ENCODE measurements at regions not wholly inside any gene's neighbourhood (a gene's known extent, or its start where the extent isn't known, plus 50 kb on each side); places are given as distances from the start of the nearest gene placed in this dataset.

DNA sequence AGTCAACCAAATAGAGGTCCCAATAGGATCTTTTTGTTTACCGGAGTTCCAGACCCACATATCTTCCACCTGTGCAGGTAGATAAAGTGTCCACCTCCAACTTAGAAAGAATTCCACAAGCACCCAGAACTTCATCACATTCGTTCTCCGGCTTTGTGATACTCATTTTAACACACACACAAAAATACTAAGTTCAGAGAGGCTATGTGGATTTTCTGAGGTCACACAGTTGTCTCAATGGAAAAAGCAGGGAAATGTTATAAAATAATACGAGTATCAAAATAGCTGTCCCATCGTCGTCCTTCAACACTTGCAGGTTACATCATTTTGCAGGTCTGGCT, 137.5 kb downstream of the TMCO5A start:
- in situ Hi-C loops (cut with MboI; ENCODE audit: low sequenced_read_pairs): no loop called here

DNA sequence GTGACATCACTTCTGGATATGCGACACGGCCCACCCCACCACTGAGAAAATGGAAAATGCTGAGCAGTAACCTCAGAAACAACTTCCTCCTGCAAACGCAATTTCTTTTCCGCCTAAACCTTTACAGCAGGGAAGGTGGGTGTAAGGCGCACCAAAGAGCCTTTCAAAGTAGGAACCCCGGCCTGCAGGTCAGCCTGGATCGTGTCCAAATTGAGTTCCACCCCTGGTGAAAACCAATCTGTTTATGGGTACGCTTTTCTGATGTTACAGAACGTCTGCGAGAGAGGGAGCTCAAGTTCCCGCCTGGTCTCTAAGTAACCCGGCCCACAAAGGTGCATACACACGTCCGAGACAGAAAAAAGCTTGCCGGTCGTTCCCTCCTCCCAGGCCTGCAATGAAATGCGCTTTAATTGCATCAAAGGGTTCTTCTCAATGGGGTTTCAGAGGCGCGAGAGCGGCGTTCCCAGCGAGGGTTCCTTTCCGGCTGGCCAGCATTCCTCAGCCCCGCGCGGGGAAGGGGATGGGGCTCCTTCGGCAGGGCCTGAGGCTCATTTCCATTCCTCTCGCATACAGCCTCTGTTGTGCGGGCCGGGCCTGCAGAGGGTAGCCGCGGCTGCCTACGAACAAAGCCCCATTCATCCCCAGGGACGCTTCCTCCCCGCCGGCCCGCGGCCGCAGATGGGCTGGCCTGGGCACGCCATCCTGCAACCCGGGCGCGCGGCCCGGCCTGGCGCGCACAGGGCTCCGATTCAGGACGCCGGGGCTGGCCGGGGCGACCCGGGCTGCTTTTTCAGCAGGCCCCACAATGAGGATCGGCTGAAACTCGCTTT, 138.1 kb downstream of the TMCO5A start:
- in situ Hi-C loops (cut with MboI; ENCODE audit: low sequenced_read_pairs): no loop called here

DNA sequence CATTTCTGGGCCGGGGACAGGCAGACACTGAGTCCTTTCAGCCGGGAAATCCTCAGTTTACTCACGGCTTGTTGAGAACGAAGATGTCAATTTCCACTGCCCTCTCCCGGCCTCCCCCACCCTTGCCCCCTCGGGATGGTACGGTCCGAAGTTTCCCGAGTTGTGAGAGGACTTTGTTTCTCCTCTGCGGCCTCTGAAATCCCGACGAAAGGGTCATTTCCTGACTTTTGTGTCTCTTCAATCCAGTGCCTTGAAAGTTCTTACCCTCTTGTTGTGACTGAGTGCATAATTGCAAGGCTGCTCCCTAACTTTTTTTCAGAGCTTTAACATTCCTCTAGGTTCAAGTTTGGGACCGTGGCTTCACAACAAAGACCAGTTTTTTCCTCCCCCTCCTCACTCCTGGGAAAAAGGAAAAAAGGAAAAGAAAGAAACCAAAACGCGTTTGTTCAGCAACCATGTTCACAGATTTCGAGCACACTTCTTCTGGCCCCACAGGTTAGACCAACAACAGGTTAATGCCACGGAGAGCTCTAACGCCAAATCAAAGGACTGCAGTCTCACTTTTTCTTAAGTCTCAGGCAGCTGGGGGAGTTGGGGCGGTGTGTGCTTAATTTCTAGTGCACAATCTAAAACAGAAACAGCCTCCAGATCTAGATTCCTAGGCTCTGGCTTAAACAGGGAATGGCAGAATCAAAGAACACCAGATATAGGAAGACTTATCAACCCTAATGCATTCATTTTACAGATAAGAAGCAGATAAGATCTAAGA, 138.9 kb downstream of the TMCO5A start:
- in situ Hi-C loops (cut with MboI; ENCODE audit: low sequenced_read_pairs): no loop called here

DNA sequence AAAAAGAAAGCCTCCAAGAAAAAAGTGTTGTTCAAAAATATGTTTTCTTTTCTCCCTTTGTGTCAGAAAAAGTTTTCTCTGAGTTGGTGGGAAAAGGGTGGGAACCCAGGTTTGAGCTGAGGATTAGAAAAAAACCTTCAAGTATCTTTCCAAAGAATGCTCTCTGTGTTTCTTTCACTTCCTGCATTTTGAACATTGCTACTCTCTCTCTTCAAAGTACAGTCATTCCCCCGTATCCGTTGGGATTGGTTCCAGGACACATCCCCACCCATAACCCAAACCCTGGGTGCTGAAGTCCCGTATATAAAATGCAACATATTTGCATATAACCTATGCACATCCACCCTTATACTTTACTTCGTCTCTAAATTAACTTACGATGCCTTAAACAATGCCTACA, 139.6 kb downstream of the TMCO5A start:
- in situ Hi-C loops (cut with MboI; ENCODE audit: low sequenced_read_pairs): no loop called here

DNA sequence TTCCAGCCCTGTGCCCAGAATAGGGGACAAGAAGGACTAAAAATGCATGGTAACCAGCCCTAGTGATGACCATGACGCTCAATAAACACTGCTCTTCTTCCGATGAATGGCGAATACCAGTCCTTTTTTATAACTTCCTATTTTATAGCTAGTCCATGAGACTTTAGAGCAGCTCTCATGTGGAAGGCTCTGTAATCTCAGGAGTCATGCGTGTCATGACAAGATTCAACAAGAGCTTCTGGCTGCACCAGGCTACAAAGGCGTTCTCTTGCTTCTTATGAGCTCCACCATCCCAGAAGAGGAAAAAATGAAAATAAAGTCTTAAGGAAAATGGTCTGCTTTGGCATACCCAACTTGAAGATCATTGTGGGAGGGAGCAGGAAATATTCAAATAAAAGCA, 141.0 kb downstream of the TMCO5A start:
- in situ Hi-C loops (cut with MboI; ENCODE audit: low sequenced_read_pairs): no loop called here

DNA sequence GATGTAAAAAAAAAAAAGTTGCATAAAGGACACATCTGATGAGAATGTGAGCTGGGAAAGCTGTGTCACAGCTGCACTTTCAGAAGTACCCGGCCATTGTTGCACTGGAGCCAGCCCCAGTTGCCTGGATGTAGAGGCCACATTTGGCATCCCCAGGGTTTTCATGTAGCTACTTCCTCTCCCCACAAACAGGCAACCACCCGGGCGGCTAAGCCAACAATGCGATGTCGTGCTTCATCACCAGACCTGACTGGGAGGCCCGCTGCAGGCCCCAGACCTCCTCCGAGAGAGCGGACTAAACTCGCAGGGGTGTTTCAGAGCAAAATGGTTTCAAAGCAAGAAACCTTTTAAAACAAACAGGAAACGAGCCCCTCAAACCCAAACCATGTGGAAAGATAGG, 142.3 kb downstream of the TMCO5A start:
- in situ Hi-C loops (cut with MboI; ENCODE audit: low sequenced_read_pairs): no loop called here

DNA sequence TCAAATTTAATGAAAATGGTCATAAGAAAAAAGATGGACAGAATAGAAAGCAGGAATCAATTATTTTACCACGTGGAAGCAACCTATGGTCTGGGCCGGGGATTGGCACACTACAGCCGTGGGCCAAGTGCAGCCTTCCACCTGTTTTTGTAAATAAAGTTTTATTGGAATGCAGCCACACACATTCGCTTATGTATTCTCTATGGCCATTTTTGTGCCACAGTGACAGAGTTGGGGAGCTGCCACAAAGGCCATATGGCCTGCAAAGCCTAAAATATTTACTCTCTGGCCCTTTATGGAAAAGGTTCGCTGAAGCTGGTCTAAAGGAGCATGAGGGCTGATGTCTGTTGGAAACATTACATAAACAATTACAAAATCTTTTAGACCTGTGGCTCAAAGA, 144.8 kb downstream of the TMCO5A start:
- in situ Hi-C loops (cut with MboI; ENCODE audit: low sequenced_read_pairs): no loop called here

DNA sequence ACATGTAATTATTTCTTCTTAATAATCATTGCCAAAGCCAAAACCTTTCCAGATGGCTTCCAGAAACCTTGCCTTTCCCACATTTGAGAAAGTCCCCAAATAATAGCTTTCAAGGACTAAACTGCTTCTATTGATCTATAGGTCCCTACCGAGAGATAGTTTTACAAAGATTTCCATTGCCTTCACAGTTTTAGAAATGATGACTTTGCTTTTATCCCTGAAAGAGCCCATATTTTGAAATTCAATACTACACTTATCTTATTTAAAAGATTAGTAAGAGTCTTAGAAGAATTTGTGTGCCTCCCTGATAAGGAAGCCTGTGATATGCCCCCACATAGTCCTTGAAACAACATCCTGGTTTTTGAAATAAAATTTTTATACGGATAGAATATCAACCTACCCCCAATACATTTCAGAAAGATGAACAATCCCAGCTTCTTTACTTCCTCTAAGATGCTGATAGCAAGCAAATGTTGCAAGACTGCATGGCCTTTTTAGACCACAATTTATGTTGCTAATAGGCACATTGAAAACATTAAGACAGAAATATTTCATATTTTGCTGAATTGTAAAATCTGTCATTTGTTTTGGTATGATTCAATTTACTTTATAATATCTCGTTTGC, 146.3 kb downstream of the TMCO5A start:
- in situ Hi-C loops (cut with MboI; ENCODE audit: low sequenced_read_pairs): no loop called here

DNA sequence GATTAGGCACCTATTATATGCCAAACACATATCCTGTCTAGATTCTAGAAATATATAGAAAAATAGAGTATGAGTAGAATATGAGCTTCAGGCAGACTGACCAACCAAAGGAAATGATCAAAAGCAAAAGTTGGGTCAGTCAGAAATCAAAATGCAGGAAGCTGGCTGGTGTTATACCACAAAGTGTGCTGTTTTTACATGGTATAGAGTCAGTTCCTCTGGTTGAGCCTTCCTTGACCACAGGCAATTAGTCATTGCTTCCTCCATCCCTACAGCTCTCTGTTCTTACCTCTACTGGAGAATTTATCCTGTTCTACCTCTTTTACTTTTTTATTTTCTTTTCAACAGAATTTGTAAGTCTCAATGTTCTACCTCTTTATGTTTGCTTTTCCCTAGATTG, 149.8 kb downstream of the TMCO5A start:
- in situ Hi-C loops (cut with MboI; ENCODE audit: low sequenced_read_pairs): no loop called here

DNA sequence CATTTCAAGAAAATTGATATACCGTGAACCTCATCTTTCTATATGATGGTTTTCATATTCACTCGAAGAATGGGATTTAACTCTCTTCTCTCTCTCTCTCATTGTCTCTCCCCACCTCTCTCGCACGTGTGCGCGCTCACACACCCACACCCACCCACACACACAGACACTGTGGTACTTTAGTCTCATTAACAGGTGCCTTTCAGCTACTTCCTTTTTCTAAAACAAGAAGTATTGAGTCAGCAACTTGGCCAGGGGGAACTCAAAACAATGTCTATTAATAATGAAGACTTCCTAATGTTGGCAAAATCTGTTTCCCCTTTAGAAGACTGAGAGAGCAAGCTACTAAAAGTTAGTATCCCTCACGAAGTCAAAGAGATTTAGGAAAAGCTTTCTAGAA, 150.7 kb downstream of the TMCO5A start:
- in situ Hi-C loops (cut with MboI; ENCODE audit: low sequenced_read_pairs): no loop called here

DNA sequence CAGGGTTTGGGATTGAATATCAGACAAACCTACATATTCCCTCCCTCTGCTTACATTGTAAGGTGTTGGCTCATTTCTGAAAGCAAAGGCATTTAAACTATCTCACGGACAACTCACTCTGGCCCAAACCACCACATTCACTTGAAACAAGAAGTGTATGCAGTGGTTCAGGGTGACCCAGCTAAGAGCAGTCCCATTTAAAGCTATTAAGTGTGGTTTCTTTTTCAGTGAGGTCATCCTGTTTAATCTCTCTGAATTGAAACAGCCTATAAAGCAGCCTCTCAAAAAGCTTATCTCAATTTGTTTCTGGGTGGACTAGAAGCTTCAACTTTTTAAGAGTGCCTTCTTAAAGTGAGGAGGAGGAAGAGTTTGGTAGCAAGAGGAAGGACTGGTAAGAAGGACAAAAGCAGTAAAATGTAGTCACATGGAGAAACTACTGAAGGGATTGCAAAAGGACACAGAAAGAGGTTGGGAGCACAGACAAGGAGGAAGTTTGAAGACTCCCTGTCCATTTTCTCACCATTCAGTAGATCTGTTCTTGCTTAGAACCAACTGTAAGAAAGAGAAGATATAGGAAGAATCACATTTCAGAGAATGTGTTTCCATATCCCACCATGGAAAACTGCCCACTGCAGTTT, 151.6 kb downstream of the TMCO5A start:
- in situ Hi-C loops (cut with MboI; ENCODE audit: low sequenced_read_pairs): no loop called here

DNA sequence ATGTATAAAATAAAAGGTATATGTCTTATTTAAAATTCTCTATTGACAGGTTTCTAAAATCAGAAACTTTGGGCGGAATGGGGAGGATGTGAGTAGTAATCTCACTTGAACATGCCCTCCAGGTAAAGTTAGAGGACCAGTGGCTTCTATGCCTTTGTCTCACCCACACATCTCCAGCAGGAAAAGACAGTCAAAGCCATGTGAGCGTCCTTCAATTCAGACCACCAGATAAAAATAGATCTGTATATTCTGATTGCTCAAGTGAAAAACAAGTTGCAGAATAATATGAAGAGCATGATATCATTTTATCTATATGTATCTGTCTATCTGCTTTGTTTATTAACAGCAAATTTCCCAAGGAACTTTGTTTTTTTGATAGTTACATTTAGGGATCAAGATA, 152.2 kb downstream of the TMCO5A start:
- in situ Hi-C loops (cut with MboI; ENCODE audit: low sequenced_read_pairs): no loop called here

DNA sequence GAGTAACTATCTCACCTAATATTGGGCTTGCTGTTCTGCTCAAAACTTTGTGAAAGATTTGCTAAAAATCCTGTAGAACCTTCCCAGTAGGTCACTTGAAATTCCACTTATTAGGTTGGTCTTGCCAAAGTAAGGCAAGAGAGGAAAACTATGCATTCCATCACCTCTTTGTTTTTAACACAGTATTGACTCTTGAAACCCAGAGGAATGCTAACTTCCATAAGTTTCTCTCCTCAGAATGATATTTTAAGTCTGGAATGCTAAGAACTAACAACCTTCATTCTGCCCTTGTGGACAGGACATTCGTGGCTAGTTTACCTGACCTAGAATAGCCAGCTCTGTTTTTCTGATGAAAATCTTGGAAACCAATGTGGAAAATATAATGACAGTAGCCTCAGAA, 154.5 kb downstream of the TMCO5A start:
- in situ Hi-C loops (cut with MboI; ENCODE audit: low sequenced_read_pairs): no loop called here

DNA sequence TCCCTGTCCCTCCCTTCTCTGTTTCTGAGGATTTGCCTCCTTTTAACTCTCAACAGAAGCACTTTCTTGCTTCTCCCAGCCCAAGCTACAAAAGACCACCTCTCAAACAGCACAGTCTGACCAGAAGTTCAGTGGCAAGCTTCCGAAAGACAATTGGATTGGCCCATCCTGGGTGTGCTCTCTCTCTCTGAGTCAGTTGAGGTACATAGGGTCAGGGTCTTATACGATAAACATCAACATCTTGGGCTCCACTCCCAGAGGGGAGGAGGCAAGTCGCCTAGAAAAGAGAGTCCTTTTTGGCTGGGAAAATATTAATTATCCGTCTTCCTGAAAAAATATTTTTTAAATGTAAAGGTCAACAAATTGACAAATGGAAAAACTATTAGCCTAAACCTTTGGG, 155.8 kb downstream of the TMCO5A start:
- in situ Hi-C loops (cut with MboI; ENCODE audit: low sequenced_read_pairs): no loop called here

DNA sequence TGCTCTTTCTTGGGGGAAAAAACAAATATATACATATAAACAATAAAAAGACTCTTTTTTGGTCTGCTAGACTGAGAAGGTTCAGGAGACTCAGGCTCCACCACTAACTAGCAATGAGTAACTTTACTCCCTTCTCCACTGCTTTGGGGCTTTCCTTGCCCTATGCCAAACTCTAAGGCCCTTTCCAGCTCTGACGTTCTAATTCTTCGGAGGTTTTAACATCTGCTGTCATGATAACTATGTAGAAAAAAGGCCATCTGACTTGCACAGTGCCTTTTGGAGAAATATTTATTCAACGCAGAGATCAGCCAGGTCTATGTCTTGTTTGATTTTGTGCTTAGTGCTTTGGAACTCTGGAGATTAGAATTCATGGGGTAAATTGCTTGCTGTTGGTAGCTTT, 156.2 kb downstream of the TMCO5A start:
- in situ Hi-C loops (cut with MboI; ENCODE audit: low sequenced_read_pairs): no loop called here

DNA sequence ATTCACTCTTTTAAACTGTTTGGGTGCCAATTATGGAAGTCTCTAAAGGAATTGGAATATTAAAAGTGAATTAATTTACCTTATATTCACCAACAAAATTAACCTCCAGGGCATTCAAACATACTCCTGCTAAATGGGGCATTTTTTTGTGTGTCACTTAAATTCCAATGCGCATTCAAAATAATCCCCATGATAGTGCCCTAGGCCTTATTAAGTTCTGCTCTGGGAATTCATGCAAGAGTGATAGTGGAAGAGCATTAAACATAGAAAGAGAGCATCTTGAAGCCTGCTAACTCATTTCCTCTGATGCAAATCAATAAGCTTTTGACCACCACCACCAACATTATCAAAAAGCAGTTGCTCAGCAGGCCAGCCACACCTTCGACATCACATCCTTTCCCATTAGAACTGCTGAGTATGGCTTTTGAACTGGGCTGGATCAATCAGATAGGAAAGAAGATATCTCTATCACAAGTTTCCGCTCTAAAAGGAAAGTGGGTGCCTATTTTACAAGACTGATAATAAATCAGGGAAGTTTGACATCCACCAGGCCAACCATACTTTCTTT, 156.7 kb downstream of the TMCO5A start:
- in situ Hi-C loops (cut with MboI; ENCODE audit: low sequenced_read_pairs): no loop called here

DNA sequence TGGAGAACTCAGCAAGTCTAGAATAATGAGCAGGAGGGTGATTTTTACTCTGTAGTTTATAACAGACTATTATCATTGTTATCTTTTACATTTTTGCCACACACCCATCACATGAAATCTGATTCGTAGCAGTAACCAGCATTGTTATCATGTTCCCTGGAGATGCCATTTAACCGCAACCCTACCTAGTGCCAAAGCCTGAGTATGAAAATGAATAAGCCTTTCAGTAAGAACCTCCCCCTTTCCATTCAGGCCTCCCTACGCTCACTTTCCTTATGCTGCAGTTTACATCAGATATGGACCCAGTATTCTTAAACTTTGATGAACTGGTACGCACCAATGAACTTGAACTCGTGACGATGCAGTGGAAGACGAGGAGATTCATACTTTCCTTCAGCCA, 158.7 kb upstream of the SPRED1 start:
- in situ Hi-C loops (cut with MboI; ENCODE audit: low sequenced_read_pairs): no loop called here

DNA sequence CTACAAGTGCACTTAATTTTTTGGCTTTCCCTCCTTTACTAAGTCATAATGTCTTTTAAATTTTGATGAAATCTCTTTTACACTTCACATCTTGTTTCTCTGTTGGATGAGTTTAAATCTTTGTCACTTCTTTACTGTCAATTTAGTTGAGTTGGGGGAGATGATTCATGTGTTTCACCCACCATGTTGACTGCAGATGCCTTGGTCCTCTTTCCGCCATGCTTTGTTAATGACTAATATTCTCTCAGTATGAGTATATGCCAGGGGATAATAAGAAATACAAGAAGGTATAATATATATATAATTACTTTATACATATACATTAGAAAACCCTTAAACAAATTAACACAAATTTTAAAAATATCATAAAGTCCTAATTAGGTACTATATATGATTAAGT, 149.7 kb upstream of the SPRED1 start:
- in situ Hi-C loops (cut with MboI; ENCODE audit: low sequenced_read_pairs): no loop called here

DNA sequence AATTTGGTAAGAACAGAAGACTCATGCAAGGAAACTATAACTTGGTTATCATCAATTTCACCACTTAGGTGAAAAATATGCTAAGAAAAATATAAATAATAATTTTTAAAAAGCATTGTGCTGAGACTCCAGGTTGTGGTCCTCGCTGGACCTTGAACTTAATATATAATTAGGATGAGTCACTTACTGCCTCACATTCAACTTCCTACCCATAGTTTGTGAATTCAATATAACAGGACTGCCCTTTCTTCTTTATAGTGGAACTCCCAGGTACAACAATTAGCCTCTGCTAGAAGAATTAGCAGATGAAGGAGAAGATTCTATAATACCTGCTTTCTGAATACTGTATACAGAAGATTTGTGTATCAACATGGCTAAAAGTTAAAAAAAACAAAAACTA, 149.1 kb upstream of the SPRED1 start:
- in situ Hi-C loops (cut with MboI; ENCODE audit: low sequenced_read_pairs): no loop called here

DNA sequence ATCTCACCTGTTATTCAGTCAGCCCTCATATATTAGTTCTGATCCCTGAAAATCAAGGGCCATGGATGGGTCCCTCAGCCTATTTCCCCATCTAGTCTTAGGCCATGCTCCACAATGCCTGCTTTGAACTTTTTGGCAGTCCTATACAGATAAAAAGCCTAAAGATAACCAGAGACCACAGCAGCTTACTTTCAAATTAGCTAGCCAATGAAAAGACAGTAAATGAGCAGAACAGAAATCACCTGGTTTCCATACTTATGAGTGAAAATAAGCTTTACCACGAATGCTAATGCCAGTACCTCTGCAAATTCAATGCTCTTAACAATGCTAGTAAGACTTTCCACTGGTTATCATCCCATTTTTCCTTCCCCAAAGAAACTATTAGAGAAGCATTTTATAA, 141.6 kb upstream of the SPRED1 start:
- in situ Hi-C loops (cut with MboI; ENCODE audit: low sequenced_read_pairs): no loop called here

DNA sequence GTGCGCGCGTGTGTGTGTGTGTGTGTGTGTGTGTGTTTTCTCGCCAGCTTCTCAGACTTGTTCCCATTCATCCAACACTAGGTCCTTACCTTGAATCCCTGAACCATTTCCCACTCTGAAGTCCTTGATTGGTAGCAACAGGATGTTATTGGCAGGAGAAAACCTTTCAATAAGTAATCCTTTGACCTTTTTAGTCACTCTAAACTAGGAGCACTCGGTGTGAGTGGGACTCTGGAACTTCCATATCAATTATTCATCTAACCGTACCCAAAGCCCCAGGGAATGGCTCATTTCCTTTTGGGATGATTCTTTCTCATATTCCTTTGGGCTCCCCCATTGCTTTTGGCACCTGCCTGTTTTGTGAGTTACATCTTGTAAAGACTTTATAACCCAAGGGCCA, 140.2 kb upstream of the SPRED1 start:
- in situ Hi-C loops (cut with MboI; ENCODE audit: low sequenced_read_pairs): no loop called here
